ENCODE measurements at regions not wholly inside any gene's neighbourhood (a gene's known extent, or its start where the extent isn't known, plus 50 kb on each side); places are given as distances from the start of the nearest gene placed in this dataset.

GRCh38 chr18:40494603-40495002, 1460.4 kb upstream of the PIK3C3 start:
- TF ChIP-seq CTCF (IDR thresholded peaks at IDR 0.05) (no peak), POLR2A (IDR thresholded peaks at IDR 0.05) (no peak), POLR2AphosphoS5 (IDR thresholded peaks at IDR 0.05) (no peak), EP300 (IDR thresholded peaks at IDR 0.05) (no peak)
